ENCODE measurements at regions not wholly inside any gene's neighbourhood (a gene's known extent, or its start where the extent isn't known, plus 50 kb on each side); places are given as distances from the start of the nearest gene placed in this dataset.
A peak's percentile ranks its signal among the peaks of the same experiment; 100 is the strongest.

DNA sequence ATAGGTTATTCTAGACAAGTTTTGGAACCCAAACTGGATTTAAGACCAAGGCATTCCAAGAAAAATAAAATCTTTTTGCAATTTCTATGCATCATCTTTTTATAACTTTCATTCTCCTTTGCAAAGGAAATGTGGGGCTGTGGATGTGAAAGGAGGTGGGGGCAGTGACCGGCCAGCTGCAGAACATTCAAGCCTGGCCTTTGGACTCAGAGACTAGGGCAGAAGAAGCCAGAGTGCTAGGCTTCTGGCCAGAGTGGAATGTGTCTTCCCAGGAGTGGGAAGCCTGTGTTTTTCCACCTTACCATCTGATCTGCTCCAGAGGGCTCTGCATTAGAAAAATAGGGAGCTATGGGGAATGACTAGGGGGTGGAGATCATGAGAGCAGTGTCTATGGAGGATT is 148.5 kb downstream of the C9orf152 start:
- H3K36me3 ChIP-seq (ENCODE audit: insufficient read depth, low read length): peaks cover 32% of the 10 kb centered on the region
- H3K79me2 ChIP-seq (ENCODE audit: insufficient read depth, low read length): peaks cover 97% of the 10 kb centered on the region
- no peaks in the 10 kb centered on the region for H3K9me3 ChIP-seq (ENCODE audit: low read depth, low read length)
- TF ChIP-seq, protein P1, sequence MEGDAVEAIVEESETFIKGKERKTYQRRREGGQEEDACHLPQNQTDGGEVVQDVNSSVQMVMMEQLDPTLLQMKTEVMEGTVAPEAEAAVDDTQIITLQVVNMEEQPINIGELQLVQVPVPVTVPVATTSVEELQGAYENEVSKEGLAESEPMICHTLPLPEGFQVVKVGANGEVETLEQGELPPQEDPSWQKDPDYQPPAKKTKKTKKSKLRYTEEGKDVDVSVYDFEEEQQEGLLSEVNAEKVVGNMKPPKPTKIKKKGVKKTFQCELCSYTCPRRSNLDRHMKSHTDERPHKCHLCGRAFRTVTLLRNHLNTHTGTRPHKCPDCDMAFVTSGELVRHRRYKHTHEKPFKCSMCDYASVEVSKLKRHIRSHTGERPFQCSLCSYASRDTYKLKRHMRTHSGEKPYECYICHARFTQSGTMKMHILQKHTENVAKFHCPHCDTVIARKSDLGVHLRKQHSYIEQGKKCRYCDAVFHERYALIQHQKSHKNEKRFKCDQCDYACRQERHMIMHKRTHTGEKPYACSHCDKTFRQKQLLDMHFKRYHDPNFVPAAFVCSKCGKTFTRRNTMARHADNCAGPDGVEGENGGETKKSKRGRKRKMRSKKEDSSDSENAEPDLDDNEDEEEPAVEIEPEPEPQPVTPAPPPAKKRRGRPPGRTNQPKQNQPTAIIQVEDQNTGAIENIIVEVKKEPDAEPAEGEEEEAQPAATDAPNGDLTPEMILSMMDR (IDR thresholded peaks at IDR 0.05; ENCODE audit: extremely low read depth, low read depth, low read length): no peak
- peaks cover 21% of the 10 kb centered on the region for H3K4me1 ChIP-seq (ENCODE audit: insufficient read depth, low read length)
- no peak overlapping the region for H3K4me3 ChIP-seq (ENCODE audit: insufficient read depth, low read length)
- H2AFZ ChIP-seq (ENCODE audit: low read length): no peak overlapping the region
- peak overlapping the region; percentile 53 for H3K27ac ChIP-seq (ENCODE audit: low read depth, low read length)
- peak overlapping the region; percentile 21 for H3K4me2 ChIP-seq (ENCODE audit: insufficient read depth, low read length)
- DNase-seq (ENCODE audit: insufficient read length, low spot score, missing footprints): no peak
- peaks cover 68% of the 10 kb centered on the region for H4K20me1 ChIP-seq (ENCODE audit: insufficient read depth, low read length)
- no peaks in the 10 kb centered on the region for H3K27me3 ChIP-seq (ENCODE audit: insufficient read depth, low read length)

DNA sequence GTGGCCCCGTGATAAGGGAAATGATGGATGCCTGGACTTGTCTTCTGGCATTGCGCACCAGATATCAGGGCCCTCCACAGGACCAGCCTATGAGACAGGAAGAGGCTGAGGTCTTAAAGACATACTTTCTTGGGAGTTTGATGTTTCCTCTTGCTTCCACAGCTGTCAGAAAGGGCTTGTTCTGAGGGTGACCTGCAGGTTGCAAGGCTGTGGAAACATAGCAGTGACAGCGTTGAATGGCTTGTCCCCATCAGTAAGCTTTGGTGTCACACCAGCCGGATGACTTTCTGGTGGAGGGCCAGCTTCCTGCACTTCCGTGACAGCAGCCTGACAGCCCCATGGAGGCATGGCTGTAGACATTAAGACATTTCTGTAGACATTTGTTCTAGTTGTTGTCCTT is 143.2 kb downstream of the C9orf152 start:
- H3K79me2 ChIP-seq (ENCODE audit: insufficient read depth, low read length): peaks cover 96% of the 10 kb centered on the region
- H3K4me2 ChIP-seq (ENCODE audit: insufficient read depth, low read length): no peak overlapping the region
- H3K27ac ChIP-seq (ENCODE audit: low read depth, low read length): peak overlapping the region; percentile 36
- H2AFZ ChIP-seq (ENCODE audit: low read length): no peak overlapping the region
- TF ChIP-seq, protein P1 (IDR thresholded peaks at IDR 0.05; ENCODE audit: extremely low read depth, low read depth, low read length): no peak
- H3K36me3 ChIP-seq (ENCODE audit: insufficient read depth, low read length): peaks cover 34% of the 10 kb centered on the region
- no peaks in the 10 kb centered on the region for H3K27me3 ChIP-seq (ENCODE audit: insufficient read depth, low read length)
- H3K4me1 ChIP-seq (ENCODE audit: insufficient read depth, low read length): peaks cover 44% of the 10 kb centered on the region
- peaks cover 58% of the 10 kb centered on the region for H4K20me1 ChIP-seq (ENCODE audit: insufficient read depth, low read length)
- no peak overlapping the region for H3K4me3 ChIP-seq (ENCODE audit: insufficient read depth, low read length)
- H3K9me3 ChIP-seq (ENCODE audit: low read depth, low read length): no peaks in the 10 kb centered on the region
- no peak for DNase-seq (ENCODE audit: insufficient read length, low spot score, missing footprints)

DNA sequence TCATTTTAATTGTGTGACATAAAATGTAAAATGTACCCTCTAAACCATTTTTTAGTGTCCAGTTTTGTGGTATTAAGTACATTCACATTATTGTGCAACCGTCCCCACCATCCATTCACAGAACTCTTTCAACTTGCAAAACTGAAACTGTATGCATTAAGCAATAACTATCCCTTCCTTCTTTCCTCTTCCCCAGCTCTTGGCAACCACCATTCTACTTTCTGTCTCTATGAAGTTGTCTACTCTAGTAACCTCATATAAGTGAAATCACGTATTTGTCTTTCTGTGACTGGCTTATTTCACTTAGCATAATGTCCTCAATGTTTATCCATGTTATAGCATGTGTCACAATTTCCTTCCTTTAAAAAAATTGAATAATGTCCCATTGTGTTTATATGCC is 142.4 kb downstream of the C9orf152 start:
- Histone ChIP-seq H3K9me3 (ENCODE audit: low read depth, low read length) (no peaks in the 10 kb centered on the region), H2AFZ (ENCODE audit: low read length) (no peak overlapping the region), H3K4me2 (ENCODE audit: insufficient read depth, low read length) (peak overlapping the region; percentile 2), H3K4me3 (ENCODE audit: insufficient read depth, low read length) (no peak overlapping the region), H3K79me2 (ENCODE audit: insufficient read depth, low read length) (peaks cover 95% of the 10 kb centered on the region), H3K27me3 (ENCODE audit: insufficient read depth, low read length) (no peaks in the 10 kb centered on the region), H4K20me1 (ENCODE audit: insufficient read depth, low read length) (peaks cover 55% of the 10 kb centered on the region), H3K4me1 (ENCODE audit: insufficient read depth, low read length) (peaks cover 49% of the 10 kb centered on the region), H3K27ac (ENCODE audit: low read depth, low read length) (peak overlapping the region; percentile 60), H3K36me3 (ENCODE audit: insufficient read depth, low read length) (peaks cover 28% of the 10 kb centered on the region)
- DNase-seq (ENCODE audit: insufficient read length, low spot score, missing footprints): no peak
- TF ChIP-seq, protein P1 (IDR thresholded peaks at IDR 0.05; ENCODE audit: extremely low read depth, low read depth, low read length): no peak

DNA sequence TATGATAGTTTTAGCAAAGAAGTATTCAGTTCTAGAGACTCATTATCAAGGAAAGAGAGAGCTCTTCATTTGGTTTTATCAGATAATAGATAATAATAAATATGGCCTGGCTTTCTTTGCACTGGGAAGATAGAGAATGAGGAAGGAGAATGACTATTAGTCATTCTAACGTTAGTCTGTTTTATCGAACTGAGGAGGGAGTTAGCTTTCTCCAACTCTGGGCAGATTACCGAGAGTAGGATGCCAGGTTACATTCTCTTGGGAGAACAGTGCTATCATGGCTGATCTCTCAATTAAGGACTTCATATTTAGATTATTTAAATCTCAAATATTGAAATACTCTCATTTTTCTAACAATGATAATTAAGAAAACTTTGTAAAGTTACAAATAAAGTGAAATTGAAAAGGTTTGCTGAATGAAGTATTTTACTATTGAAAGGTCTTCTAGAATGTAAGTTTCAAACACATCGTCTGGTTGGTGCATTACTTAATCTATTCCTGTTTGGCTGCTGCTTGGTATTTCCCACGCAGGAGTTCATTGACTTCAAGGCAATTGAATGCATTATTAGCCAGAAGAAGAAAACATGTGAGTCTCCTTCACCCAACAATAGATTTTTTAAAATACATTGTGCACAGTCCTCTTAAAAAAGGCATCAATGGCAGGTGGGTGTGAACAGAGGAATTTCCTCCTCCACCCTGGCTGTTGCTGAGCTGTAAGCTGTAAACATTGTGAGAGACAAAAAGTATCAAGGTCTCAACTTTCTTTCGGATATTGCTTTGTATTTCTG is 140.8 kb downstream of the C9orf152 start:
- H3K79me2 ChIP-seq (ENCODE audit: insufficient read depth, low read length): peaks cover 96% of the 10 kb centered on the region
- no peak overlapping the region for H2AFZ ChIP-seq (ENCODE audit: low read length)
- peak; percentile 38 for DNase-seq (ENCODE audit: insufficient read length, low spot score, missing footprints)
- H3K4me2 ChIP-seq (ENCODE audit: insufficient read depth, low read length): peak overlapping the region; percentile 25
- TF ChIP-seq, protein P1 (IDR thresholded peaks at IDR 0.05; ENCODE audit: extremely low read depth, low read depth, low read length): no peak
- H3K4me3 ChIP-seq (ENCODE audit: insufficient read depth, low read length): no peak overlapping the region
- peaks cover 56% of the 10 kb centered on the region for H3K4me1 ChIP-seq (ENCODE audit: insufficient read depth, low read length)
- H4K20me1 ChIP-seq (ENCODE audit: insufficient read depth, low read length): peaks cover 44% of the 10 kb centered on the region
- no peaks in the 10 kb centered on the region for H3K27me3 ChIP-seq (ENCODE audit: insufficient read depth, low read length)
- H3K27ac ChIP-seq (ENCODE audit: low read depth, low read length): peak overlapping the region; percentile 60
- no peaks in the 10 kb centered on the region for H3K9me3 ChIP-seq (ENCODE audit: low read depth, low read length)
- peaks cover 30% of the 10 kb centered on the region for H3K36me3 ChIP-seq (ENCODE audit: insufficient read depth, low read length)
